GM19238 (cell line): ENCODE measurements at regions not wholly inside any gene's neighbourhood (a gene's known extent, or its start where the extent isn't known, plus 50 kb on each side); places are given as distances from the start of the nearest gene placed in this dataset.
"Not testable (repeated sequence)": the region's sequence is repeated elsewhere in the genome, so short reads cannot be mapped to it uniquely, and the experiment has no call there.

Experiments used
- DNase-seq: peaks from one replicate; pipeline ENCODE4 v3.0.0; 2011; ENCODE audit warnings: low spot score; ENCODE audit not compliant: insufficient read length

- no peak for DNase-seq
Measured at GRCh38 chr1:213464786-213465460, 413.9 kb downstream of the RPS6KC1 start.

GRCh38 chr1:213466541-213466940 lies 415.5 kb downstream of the RPS6KC1 start:
- no peak for DNase-seq

- DNase-seq: no peak
Measured at GRCh38 chr1:213474054-213474453, 423.0 kb downstream of the RPS6KC1 start.

GRCh38 chr1:213481395-213481794 lies 430.4 kb downstream of the RPS6KC1 start:
- DNase-seq: no peak

- no peak for DNase-seq
Measured at GRCh38 chr1:213484333-213484732, 433.3 kb downstream of the RPS6KC1 start.

GRCh38 chr1:213484758-213485157 lies 433.7 kb downstream of the RPS6KC1 start:
- no peak for DNase-seq

- DNase-seq: no peak
Measured at GRCh38 chr1:213486488-213486887, 435.4 kb downstream of the RPS6KC1 start.

GRCh38 chr1:213491468-213491867 lies 440.4 kb downstream of the RPS6KC1 start:
- DNase-seq: no peak

GRCh38 chr1:213492161-213493041 lies 441.4 kb downstream of the RPS6KC1 start:
- no peak for DNase-seq

- no peak for DNase-seq
Measured at GRCh38 chr1:213499444-213499843, 448.4 kb downstream of the RPS6KC1 start.

GRCh38 chr1:213507472-213508223 lies 456.6 kb downstream of the RPS6KC1 start:
- DNase-seq: no peak

- DNase-seq: no peak
Measured at GRCh38 chr1:213511173-213511572, 460.1 kb downstream of the RPS6KC1 start.

- no peak for DNase-seq
Measured at GRCh38 chr1:213512316-213512715, 461.3 kb downstream of the RPS6KC1 start.

GRCh38 chr1:213513006-213513405 lies 462.0 kb downstream of the RPS6KC1 start:
- no peak for DNase-seq

GRCh38 chr1:213514408-213515179 lies 463.6 kb downstream of the RPS6KC1 start:
- not testable (repeated sequence) for DNase-seq

GRCh38 chr1:213519098-213519497 lies 468.1 kb downstream of the RPS6KC1 start:
- no peak for DNase-seq

GRCh38 chr1:213521206-213521605 lies 466.6 kb upstream of the PROX1 start:
- no peak for DNase-seq

GRCh38 chr1:213523781-213524398 lies 463.9 kb upstream of the PROX1 start:
- no peak for DNase-seq

- DNase-seq: no peak
Measured at GRCh38 chr1:213526306-213526705, 461.5 kb upstream of the PROX1 start.

- DNase-seq: no peak
Measured at GRCh38 chr1:213530611-213531320, 457.0 kb upstream of the PROX1 start.
